Activated naive CD8-positive, alpha-beta T cell treated with anti-CD3 and anti-CD28 coated beads, Interleukin-2, amount 50 U/mL, for 24 hours (primary cell): ENCODE measurements at regions not wholly inside any gene's neighbourhood (a gene's known extent, or its start where the extent isn't known, plus 50 kb on each side); places are given as distances from the start of the nearest gene placed in this dataset.

ENCODE experiments used
- ATAC-seq: fragments of 150-1000 bp; cut with Tn5 transposase; one replicate; pipeline ENCODE4 v1.10.0; 2021
- DNase-seq: peaks from one replicate; pipeline ENCODE4 v3.0.0; 2021
- H3K27ac Mint-ChIP-seq: one replicate; pipeline ENCODE4 v1.8.0; 2021; ENCODE audit warnings: mild to moderate bottlenecking, mixed read lengths
- H3K27me3 Mint-ChIP-seq: one replicate; pipeline ENCODE4 v1.8.0; 2021; ENCODE audit warnings: mixed read lengths
- H3K36me3 Mint-ChIP-seq: one replicate; pipeline ENCODE4 v1.8.0; 2021; ENCODE audit warnings: low read depth, mixed read lengths
- H3K4me1 Mint-ChIP-seq: one replicate; pipeline ENCODE4 v1.8.0; 2021; ENCODE audit warnings: mixed read lengths
- H3K4me3 Mint-ChIP-seq: one replicate; pipeline ENCODE4 v1.8.0; 2021; ENCODE audit warnings: mild to moderate bottlenecking, moderate library complexity, mixed read lengths
- H3K9me3 Mint-ChIP-seq: one replicate; pipeline ENCODE4 v1.8.0; 2021; ENCODE audit warnings: mixed read lengths

GRCh38 chr14:53875324-53875897 is 81.2 kb downstream of the BMP4 start:
- no peak overlapping the region for H3K4me3 Mint-ChIP-seq
- no peaks in the 10 kb centered on the region for H3K4me1 Mint-ChIP-seq
- DNase-seq: no peak

GRCh38 chr14:53874704-53875103 is 81.9 kb downstream of the BMP4 start:
- H3K9me3 Mint-ChIP-seq: no peaks in the 10 kb centered on the region
- no peak overlapping the region for H3K4me3 Mint-ChIP-seq
- ATAC-seq (no peak), DNase-seq (no peak)
- H3K36me3 Mint-ChIP-seq: no peaks in the 10 kb centered on the region
- no peaks in the 10 kb centered on the region for H3K4me1 Mint-ChIP-seq
- H3K27ac Mint-ChIP-seq: no peak overlapping the region
- peaks cover 2% of the 10 kb centered on the region for H3K27me3 Mint-ChIP-seq

More at GRCh38 chr14:53875324-53875897, 81.2 kb downstream of the BMP4 start:
- Mint-ChIP-seq H3K9me3 (peaks cover 1% of the 10 kb centered on the region), H3K36me3 (no peaks in the 10 kb centered on the region), H3K27me3 (peaks cover 2% of the 10 kb centered on the region), H3K27ac (no peak overlapping the region)
- ATAC-seq: no peak

DNA sequence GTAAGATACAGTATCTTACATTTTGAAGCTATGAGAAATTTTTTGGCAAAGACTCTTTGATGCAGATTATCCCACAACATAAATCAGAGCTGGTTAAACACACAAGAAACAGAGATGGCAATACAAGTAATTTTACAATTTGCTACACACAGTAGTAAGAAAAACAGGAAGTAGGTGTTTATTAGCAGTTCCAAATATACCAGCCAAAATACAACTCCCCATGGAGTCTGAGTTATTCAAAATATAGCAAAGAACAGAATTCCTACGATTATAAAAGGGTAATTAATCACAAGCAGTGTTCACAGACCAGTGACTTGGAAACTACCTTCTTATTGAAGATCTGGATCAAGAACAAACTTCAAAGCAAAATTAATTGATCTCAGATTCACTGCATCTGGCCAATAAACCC is 83.9 kb downstream of the BMP4 start:
- Mint-ChIP-seq H3K27ac (no peak overlapping the region), H3K27me3 (no peaks in the 10 kb centered on the region), H3K9me3 (no peaks in the 10 kb centered on the region), H3K4me3 (no peak overlapping the region), H3K4me1 (no peaks in the 10 kb centered on the region), H3K36me3 (no peaks in the 10 kb centered on the region)
- DNase-seq (no peak), ATAC-seq (no peak)

DNA sequence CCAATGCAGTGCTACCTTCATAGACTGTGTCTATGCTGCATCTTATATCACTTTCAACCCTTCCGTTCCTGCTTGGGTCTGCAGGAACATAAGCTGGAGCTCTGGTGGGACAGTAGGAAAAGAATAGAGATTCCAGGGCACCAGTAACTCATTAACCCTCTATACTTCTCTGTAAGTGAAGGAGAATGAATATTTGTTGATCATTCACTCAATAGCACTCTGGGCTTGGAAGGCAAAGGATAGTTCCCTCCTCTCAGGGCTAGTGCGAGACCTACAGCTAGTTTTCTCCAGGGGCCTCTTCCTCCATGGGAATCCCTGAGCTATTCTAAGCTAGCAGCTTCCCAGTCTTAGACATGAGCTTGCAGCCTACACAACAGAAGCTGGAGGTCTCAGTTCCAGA is 84.7 kb downstream of the BMP4 start:
- no peak for DNase-seq
- no peaks in the 10 kb centered on the region for H3K9me3 Mint-ChIP-seq
- H3K4me1 Mint-ChIP-seq: no peaks in the 10 kb centered on the region

DNA sequence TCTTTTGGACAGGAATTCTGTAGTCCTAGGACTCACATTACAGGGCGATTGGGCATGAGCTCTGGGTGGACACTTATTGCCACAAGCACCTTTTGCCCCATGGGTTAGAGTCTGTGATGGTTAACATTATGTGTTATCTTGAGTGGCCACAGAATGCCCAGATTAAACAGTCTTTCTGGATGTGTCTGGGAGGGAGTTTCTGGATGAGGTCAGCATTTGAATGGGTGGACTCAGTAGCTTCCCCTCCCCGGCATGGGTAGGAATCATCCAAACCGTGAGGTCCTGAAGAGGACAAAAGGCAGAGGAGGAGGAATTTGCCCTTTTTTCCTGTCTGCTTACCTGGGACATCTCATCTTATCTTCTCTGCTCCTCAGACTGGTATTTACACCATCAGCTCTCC is 85.6 kb downstream of the BMP4 start:
- H3K27ac Mint-ChIP-seq: no peak overlapping the region
- no peaks in the 10 kb centered on the region for H3K27me3 Mint-ChIP-seq
- no peak overlapping the region for H3K4me3 Mint-ChIP-seq
- DNase-seq (no peak), ATAC-seq (no peak)
- no peaks in the 10 kb centered on the region for H3K36me3 Mint-ChIP-seq
- H3K4me1 Mint-ChIP-seq: no peaks in the 10 kb centered on the region
- peaks cover 3% of the 10 kb centered on the region for H3K9me3 Mint-ChIP-seq

More for the DNA sequence above, 84.7 kb downstream of the BMP4 start:
- no peak for ATAC-seq
- H3K4me3 Mint-ChIP-seq: no peak overlapping the region
- H3K27me3 Mint-ChIP-seq: no peaks in the 10 kb centered on the region
- H3K36me3 Mint-ChIP-seq: no peaks in the 10 kb centered on the region
- no peak overlapping the region for H3K27ac Mint-ChIP-seq

DNA sequence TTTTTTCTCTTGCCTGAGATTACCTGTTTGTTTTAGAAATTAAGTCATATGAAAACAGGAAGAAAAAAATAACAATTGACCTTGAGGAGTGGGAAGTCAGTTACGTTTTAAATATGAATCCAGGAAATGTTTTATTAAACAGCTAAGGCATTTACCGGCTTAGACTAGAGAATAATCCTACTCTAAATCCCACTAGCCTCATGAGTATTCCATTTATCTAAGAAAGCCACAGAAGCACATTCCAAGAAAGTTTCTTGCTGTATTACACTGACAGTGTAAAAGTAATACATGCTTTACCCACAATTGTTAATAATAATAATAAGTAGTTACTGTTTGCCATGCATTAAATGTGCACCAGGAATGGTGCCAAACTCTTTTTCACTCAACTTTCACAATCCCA is 90.9 kb downstream of the BMP4 start:
- Mint-ChIP-seq H3K4me1 (no peaks in the 10 kb centered on the region), H3K4me3 (no peak overlapping the region), H3K9me3 (peaks cover 3% of the 10 kb centered on the region), H3K36me3 (no peaks in the 10 kb centered on the region), H3K27ac (no peak overlapping the region), H3K27me3 (no peaks in the 10 kb centered on the region)
- no peak for DNase-seq
- ATAC-seq: no peak

DNA sequence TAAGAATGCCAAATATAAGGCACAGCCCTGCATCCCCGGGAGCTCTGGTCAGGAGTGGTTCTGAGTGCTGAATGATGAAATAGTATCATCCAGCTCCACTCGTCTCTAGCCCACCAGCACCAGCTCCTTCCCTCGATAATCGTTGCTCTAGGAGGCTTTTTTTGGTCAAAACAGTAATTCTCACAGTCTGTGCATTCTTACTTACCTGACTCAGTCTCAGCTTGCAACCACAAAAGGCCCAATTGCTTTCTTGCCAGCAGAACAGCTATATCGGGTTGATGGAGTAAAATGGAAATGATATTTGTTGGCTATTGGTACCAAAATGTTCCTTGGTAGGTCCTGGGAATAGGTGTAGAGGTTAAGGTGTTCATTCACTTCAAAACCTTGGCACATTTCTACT is 94.8 kb downstream of the BMP4 start:
- Mint-ChIP-seq H3K27ac (no peak overlapping the region), H3K27me3 (peaks cover 4% of the 10 kb centered on the region), H3K9me3 (peaks cover 3% of the 10 kb centered on the region), H3K36me3 (no peaks in the 10 kb centered on the region), H3K4me1 (no peaks in the 10 kb centered on the region), H3K4me3 (no peak overlapping the region)
- DNase-seq (no peak), ATAC-seq (no peak)

- Mint-ChIP-seq H3K27ac (no peak overlapping the region), H3K4me1 (no peaks in the 10 kb centered on the region), H3K36me3 (no peaks in the 10 kb centered on the region), H3K4me3 (no peak overlapping the region), H3K9me3 (no peaks in the 10 kb centered on the region), H3K27me3 (peaks cover 4% of the 10 kb centered on the region)
- ATAC-seq: no peak
- DNase-seq: no peak
Observed at GRCh38 chr14:53858345-53858684, 98.3 kb downstream of the BMP4 start.

GRCh38 chr14:53857625-53858344 is 98.8 kb downstream of the BMP4 start:
- peaks cover 4% of the 10 kb centered on the region for H3K27me3 Mint-ChIP-seq
- no peaks in the 10 kb centered on the region for H3K36me3 Mint-ChIP-seq
- no peak overlapping the region for H3K4me3 Mint-ChIP-seq
- H3K4me1 Mint-ChIP-seq: no peaks in the 10 kb centered on the region
- ATAC-seq: no peak
- no peak for DNase-seq
- no peak overlapping the region for H3K27ac Mint-ChIP-seq
- no peaks in the 10 kb centered on the region for H3K9me3 Mint-ChIP-seq

DNA sequence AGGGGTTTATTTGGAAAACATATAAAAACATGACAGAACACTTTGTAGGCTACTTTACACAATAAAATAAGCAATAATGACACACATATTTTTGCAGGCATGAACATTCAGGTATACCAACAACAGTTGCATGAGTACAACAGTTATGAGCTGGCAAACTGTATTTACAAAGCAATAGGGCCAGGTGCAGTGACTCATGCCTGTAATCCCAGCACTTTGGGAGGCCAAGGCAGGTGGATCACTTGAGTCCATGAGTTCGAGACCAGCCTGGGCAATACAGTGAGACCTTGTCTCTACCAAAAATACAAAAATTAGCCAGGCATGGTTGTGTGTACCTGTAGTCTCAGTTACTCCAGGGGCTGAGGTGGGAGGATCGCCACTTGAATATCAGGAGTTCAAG is 101.1 kb downstream of the BMP4 start:
- Mint-ChIP-seq H3K4me1 (no peaks in the 10 kb centered on the region), H3K27ac (no peak overlapping the region), H3K4me3 (no peak overlapping the region), H3K9me3 (no peaks in the 10 kb centered on the region), H3K36me3 (no peaks in the 10 kb centered on the region), H3K27me3 (peaks cover 4% of the 10 kb centered on the region)
- ATAC-seq (no peak), DNase-seq (no peak)

GRCh38 chr14:53855127-53855526 is 101.5 kb downstream of the BMP4 start:
- Mint-ChIP-seq H3K4me3 (no peak overlapping the region), H3K27ac (no peak overlapping the region), H3K4me1 (no peaks in the 10 kb centered on the region), H3K27me3 (peaks cover 4% of the 10 kb centered on the region), H3K9me3 (no peaks in the 10 kb centered on the region), H3K36me3 (no peaks in the 10 kb centered on the region)
- ATAC-seq: no peak
- DNase-seq: no peak

DNA sequence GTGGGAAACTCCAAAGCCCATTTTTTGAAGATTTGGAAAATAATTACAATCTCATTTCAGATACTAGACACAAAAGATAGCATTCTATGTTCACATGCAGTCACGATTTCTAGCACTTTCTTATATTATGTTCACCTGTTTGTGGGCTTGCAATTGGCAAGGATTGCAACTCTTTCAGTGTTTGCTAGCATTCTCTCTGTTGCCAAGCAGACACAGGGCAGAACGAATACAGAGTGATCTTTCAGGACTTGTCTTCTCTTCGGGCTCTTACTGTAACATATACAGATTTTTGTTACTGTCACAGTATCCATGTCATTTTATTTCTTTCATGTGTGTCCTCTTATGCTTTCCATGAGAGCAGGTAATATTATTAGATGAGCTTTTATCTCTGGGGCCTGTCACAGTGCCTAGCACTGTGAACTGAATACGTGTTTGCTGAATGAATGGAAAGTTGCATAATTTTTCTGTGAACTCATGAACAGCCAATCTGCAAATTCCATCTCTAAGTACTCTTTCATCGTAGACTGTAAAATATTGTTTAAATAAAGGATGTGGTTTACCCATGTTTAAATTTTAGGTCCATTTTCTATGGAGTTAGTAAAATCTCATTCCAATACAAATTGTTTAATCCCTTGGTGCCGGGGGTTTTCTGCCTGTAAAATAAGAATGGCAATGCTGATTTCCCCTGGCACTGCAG is 105.1 kb downstream of the BMP4 start:
- Mint-ChIP-seq H3K27me3 (no peaks in the 10 kb centered on the region), H3K9me3 (no peaks in the 10 kb centered on the region), H3K27ac (no peak overlapping the region), H3K4me3 (no peak overlapping the region), H3K36me3 (no peaks in the 10 kb centered on the region), H3K4me1 (no peaks in the 10 kb centered on the region)
- DNase-seq (no peak), ATAC-seq (no peak)

GRCh38 chr14:53850714-53851296 is 105.8 kb downstream of the BMP4 start:
- H3K4me3 Mint-ChIP-seq: no peak overlapping the region
- no peak overlapping the region for H3K27ac Mint-ChIP-seq
- no peaks in the 10 kb centered on the region for H3K36me3 Mint-ChIP-seq
- no peak for ATAC-seq
- H3K9me3 Mint-ChIP-seq: no peaks in the 10 kb centered on the region
- no peak for DNase-seq
- no peaks in the 10 kb centered on the region for H3K4me1 Mint-ChIP-seq
- no peaks in the 10 kb centered on the region for H3K27me3 Mint-ChIP-seq

DNA sequence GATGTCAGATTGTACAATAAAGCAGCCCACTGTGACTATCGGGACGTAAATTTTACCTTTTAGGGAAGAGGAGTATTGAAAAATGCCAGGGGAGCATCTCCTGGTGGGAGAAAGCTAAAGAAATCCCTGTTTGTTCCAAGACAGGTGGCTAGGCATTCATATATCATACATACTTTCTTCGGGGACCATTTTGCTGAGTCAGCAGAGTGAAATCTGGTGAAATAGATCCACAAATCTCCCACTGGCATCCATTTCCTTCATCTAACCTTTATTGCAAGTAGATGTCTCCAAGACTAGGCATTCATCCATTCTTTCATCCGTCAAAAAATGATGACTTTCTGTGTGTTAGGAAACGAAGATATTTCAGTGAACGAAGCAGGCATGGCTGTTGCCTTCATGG is 107.1 kb downstream of the BMP4 start:
- H3K36me3 Mint-ChIP-seq: no peaks in the 10 kb centered on the region
- ATAC-seq (no peak), DNase-seq (no peak)
- H3K4me1 Mint-ChIP-seq: no peaks in the 10 kb centered on the region
- no peaks in the 10 kb centered on the region for H3K27me3 Mint-ChIP-seq
- no peaks in the 10 kb centered on the region for H3K9me3 Mint-ChIP-seq
- H3K4me3 Mint-ChIP-seq: no peak overlapping the region
- H3K27ac Mint-ChIP-seq: no peak overlapping the region

DNA sequence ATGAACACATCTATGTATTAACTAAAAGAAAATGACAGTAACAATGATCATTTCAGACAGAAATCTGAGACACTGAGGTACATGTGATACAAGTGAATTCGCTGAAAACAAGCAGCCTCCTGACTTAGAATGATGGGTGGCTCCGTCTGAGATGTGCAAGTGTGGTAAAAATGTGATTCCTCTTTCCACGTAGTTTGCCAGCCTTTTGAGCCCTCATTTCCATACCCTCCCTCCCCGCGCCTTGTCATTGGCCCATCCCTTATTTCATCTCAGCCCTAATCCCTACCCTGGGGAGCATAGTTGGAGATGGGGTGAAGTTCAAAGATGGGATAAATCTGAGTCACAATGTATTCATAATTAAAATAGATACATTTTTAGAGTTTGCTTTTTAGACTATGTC is 107.8 kb downstream of the BMP4 start:
- DNase-seq (no peak), ATAC-seq (no peak)
- Mint-ChIP-seq H3K9me3 (no peaks in the 10 kb centered on the region), H3K4me1 (no peaks in the 10 kb centered on the region), H3K4me3 (no peak overlapping the region), H3K36me3 (no peaks in the 10 kb centered on the region), H3K27ac (no peak overlapping the region), H3K27me3 (no peaks in the 10 kb centered on the region)
